Fibroblast of mammary gland (primary cell): ENCODE measurements at regions not wholly inside any gene's neighbourhood (a gene's known extent, or its start where the extent isn't known, plus 50 kb on each side); places are given as distances from the start of the nearest gene placed in this dataset.
"Not testable (repeated sequence)": the region's sequence is repeated elsewhere in the genome, so short reads cannot be mapped to it uniquely, and the experiment has no call there.

Experiments
- DNase-seq: peaks from one replicate; pipeline ENCODE4 v3.0.0-alpha.2; 2010; ENCODE audit warnings: low read depth
- H3K4me3 ChIP-seq: 2 replicates; pipeline ENCODE4 v1.5.1; 2011; ENCODE audit warnings: low read depth, mild to moderate bottlenecking, low read length, moderate library complexity; ENCODE audit not compliant: control insufficient read depth
- CTCF ChIP-seq: conservative IDR thresholded peaks from 2 replicates; pipeline ENCODE4 v1.5.1; 2011; ENCODE audit warnings: low read depth, low read length, inconsistent platforms; ENCODE audit not compliant: control insufficient read depth, insufficient read depth

GRCh38 chr12:127150956-127151355 is 1116.0 kb upstream of the TMEM132C start:
- no peak for DNase-seq
- no peak overlapping the region for H3K4me3 ChIP-seq
- no peak for TF ChIP-seq CTCF

- no peak for TF ChIP-seq CTCF
Observed at GRCh38 chr12:127153996-127154395, 1113.0 kb upstream of the TMEM132C start.

GRCh38 chr12:127154830-127155229 is 1112.1 kb upstream of the TMEM132C start:
- H3K4me3 ChIP-seq, DNase-seq: not testable (repeated sequence)

More at GRCh38 chr12:127153996-127154395, 1113.0 kb upstream of the TMEM132C start:
- no peak overlapping the region for H3K4me3 ChIP-seq
- no peak for DNase-seq

- DNase-seq, H3K4me3 ChIP-seq: not testable (repeated sequence)
Observed at GRCh38 chr12:127155935-127156619, 1110.9 kb upstream of the TMEM132C start.

GRCh38 chr12:127157501-127158366 is 1109.2 kb upstream of the TMEM132C start:
- not testable (repeated sequence) for DNase-seq, H3K4me3 ChIP-seq

GRCh38 chr12:127158385-127159061 is 1108.4 kb upstream of the TMEM132C start:
- no peak for DNase-seq
- H3K4me3 ChIP-seq = no peak overlapping the region
- no peak for TF ChIP-seq CTCF

- TF ChIP-seq CTCF = no peak
- no peak overlapping the region for H3K4me3 ChIP-seq
- no peak for DNase-seq
Observed at GRCh38 chr12:127161466-127161865, 1105.5 kb upstream of the TMEM132C start.

GRCh38 chr12:127162307-127162706 is 1104.7 kb upstream of the TMEM132C start:
- TF ChIP-seq CTCF = no peak
- DNase-seq = no peak
- no peak overlapping the region for H3K4me3 ChIP-seq
